BLaER1 (cell line): ENCODE measurements at regions not wholly inside any gene's neighbourhood (a gene's known extent, or its start where the extent isn't known, plus 50 kb on each side); places are given as distances from the start of the nearest gene placed in this dataset.

Source experiments
- H3K27ac ChIP-seq: shearing (Covaris generic); formaldehyde crosslinking; 2 replicates; pipeline ENCODE4 v1.8.1; 2022
- H3K27me3 ChIP-seq: shearing (Covaris generic); formaldehyde crosslinking; 2 replicates; pipeline ENCODE4 v1.8.1; 2022
- H3K36me3 ChIP-seq: shearing (Covaris generic); formaldehyde crosslinking; 2 replicates; pipeline ENCODE4 v1.8.1; 2022
- H3K4me1 ChIP-seq: shearing (Covaris generic); formaldehyde crosslinking; 2 replicates; pipeline ENCODE4 v1.8.1; 2022
- H3K4me2 ChIP-seq: shearing (Covaris generic); formaldehyde crosslinking; 2 replicates; pipeline ENCODE4 v1.8.1; 2022
- H3K4me3 ChIP-seq: shearing (Covaris generic); formaldehyde crosslinking; 2 replicates; pipeline ENCODE4 v1.8.1; 2022
- H3K9ac ChIP-seq: shearing (Covaris generic); formaldehyde crosslinking; 2 replicates; pipeline ENCODE4 v1.8.1; 2022
- H3K9me3 ChIP-seq: shearing (Covaris generic); formaldehyde crosslinking; 2 replicates; pipeline ENCODE4 v1.8.1; 2022
- H4K20me1 ChIP-seq: shearing (Covaris generic); formaldehyde crosslinking; 2 replicates; pipeline ENCODE4 v1.8.1; 2022
- Cebpa-rat ChIP-seq: shearing (Covaris generic); IDR thresholded peaks from 2 replicates; pipeline ENCODE4 v1.8.1; 2022

DNA sequence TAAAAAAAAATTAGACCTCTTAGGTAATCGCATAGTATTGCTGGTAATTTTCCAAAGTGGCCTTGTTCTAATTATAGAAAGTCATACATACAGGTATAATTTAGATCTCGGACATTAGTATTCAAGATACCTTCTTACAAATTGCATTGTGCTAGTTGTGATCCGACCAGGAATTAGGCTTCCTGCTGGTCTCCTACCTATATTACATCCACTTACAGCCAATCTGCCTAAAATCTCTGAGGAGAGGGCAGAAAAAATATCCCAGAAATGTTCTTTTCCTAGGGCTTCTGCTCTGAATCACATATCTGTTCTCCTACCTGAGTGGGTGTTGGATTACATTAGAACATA is 314.7 kb upstream of the GULP1 start:
- Histone ChIP-seq H3K36me3 (no peaks in the 10 kb centered on the region), H3K27me3 (no peaks in the 10 kb centered on the region), H3K4me2 (no peak overlapping the region), H3K9ac (no peak overlapping the region), H3K4me3 (no peak overlapping the region), H3K27ac (no peak overlapping the region), H4K20me1 (no peaks in the 10 kb centered on the region), H3K4me1 (peaks cover 12% of the 10 kb centered on the region), H3K9me3 (no peaks in the 10 kb centered on the region)
- TF ChIP-seq Cebpa-rat, result no peak

DNA sequence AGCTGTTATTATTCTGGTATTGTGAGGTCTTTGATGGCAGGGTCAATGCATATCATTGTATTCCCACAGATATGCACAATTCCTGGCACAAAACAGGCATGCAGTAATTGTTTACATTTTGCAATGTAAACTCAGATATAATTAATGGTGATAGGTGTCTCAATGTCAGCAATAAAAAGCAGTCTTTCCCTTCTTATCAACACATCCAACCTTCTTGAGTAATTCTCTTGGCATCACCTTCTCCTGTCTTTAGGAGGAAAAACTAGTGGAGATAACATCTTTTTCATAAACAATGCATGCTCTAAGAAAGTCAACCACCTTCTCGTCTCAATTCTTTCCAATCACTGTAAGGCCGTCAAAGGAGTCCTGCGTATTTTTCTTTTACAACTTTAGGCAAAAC is 313.3 kb upstream of the GULP1 start:
- Histone ChIP-seq H3K4me2 (no peak overlapping the region), H3K9ac (no peak overlapping the region), H3K4me3 (no peak overlapping the region), H3K9me3 (no peaks in the 10 kb centered on the region), H3K4me1 (peaks cover 23% of the 10 kb centered on the region), H3K36me3 (no peaks in the 10 kb centered on the region), H3K27ac (no peak overlapping the region), H4K20me1 (no peaks in the 10 kb centered on the region), H3K27me3 (no peaks in the 10 kb centered on the region)
- TF ChIP-seq Cebpa-rat, result no peak

DNA sequence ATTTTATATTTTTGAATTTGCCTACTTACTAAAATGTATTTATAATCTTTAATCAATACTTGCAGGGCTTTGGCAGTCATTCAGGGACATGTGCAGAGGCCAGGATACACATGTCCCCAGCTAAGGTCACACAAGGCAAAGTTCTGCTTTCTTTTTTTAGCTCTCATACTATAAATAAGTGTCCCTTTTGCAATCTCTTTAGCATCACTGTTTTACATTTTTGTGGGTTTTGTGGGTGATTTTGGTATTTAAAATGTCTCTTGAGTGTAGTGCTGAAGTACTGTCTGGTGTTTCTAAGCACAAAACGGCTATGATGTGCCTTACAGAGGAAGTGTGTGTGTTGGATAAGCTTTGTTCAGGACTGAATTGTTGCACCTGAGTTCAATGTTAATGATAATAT is 309.0 kb upstream of the GULP1 start:
- no peaks in the 10 kb centered on the region for H3K27me3 ChIP-seq
- H3K4me2 ChIP-seq, result peak overlapping the region; percentile 77
- peak; percentile 78; the same call in 1 of the 2 replicates for TF ChIP-seq Cebpa-rat
- peak overlapping the region; percentile 80 for H3K27ac ChIP-seq
- no peaks in the 10 kb centered on the region for H3K36me3 ChIP-seq
- H4K20me1 ChIP-seq, result no peaks in the 10 kb centered on the region
- no peaks in the 10 kb centered on the region for H3K9me3 ChIP-seq
- H3K9ac ChIP-seq, result no peak overlapping the region
- H3K4me3 ChIP-seq, result no peak overlapping the region
- peaks cover 64% of the 10 kb centered on the region for H3K4me1 ChIP-seq

DNA sequence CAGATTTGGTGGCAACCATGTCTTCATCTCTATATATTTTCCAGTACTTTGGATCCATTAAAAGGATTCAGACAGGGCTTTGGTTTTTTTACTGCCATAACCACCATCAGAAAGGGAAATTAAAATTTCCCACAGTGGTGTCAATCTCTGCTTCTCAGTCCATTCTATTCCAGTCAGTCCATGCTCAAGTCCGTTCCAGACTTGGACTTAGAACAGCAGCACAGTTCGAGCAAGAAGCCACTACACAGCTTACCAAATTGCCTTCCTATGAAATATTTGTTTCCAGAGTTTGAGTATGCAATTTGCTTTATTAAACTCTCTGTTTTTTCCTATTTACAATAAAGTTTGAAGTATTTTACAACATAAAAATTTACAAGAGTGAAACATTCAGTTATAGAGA is 306.5 kb upstream of the GULP1 start:
- Histone ChIP-seq H4K20me1 (no peaks in the 10 kb centered on the region), H3K4me2 (no peak overlapping the region), H3K9me3 (no peaks in the 10 kb centered on the region), H3K27ac (no peak overlapping the region), H3K27me3 (no peaks in the 10 kb centered on the region), H3K36me3 (no peaks in the 10 kb centered on the region), H3K4me1 (peaks cover 86% of the 10 kb centered on the region), H3K4me3 (no peak overlapping the region), H3K9ac (no peak overlapping the region)
- no peak for TF ChIP-seq Cebpa-rat

DNA sequence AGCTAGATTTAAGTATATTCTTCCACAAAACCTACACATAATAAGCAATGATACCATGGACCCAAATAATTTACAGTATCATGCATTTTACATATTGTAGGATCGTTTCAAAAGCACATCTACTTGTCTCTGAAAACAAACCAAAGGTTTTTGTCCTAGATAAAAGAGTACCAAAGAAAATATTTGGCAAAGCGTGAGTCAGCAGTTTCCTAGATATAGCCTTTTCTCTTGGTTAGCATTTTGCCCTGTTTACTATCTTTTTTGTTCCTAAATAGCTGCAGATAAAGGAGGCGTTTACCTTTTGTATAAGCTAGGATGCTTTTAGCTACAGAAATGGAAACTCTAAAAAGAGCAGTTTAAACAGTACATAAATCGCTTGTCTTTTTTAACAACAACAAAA is 305.8 kb upstream of the GULP1 start:
- Histone ChIP-seq H3K4me3 (no peak overlapping the region), H4K20me1 (no peaks in the 10 kb centered on the region), H3K27me3 (no peaks in the 10 kb centered on the region), H3K27ac (peak overlapping the region; percentile 25; the same call in 1 of the 2 replicates), H3K9me3 (no peaks in the 10 kb centered on the region), H3K9ac (no peak overlapping the region), H3K4me1 (peaks cover 92% of the 10 kb centered on the region), H3K36me3 (no peaks in the 10 kb centered on the region), H3K4me2 (peak overlapping the region; percentile 60)
- TF ChIP-seq Cebpa-rat, result no peak

DNA sequence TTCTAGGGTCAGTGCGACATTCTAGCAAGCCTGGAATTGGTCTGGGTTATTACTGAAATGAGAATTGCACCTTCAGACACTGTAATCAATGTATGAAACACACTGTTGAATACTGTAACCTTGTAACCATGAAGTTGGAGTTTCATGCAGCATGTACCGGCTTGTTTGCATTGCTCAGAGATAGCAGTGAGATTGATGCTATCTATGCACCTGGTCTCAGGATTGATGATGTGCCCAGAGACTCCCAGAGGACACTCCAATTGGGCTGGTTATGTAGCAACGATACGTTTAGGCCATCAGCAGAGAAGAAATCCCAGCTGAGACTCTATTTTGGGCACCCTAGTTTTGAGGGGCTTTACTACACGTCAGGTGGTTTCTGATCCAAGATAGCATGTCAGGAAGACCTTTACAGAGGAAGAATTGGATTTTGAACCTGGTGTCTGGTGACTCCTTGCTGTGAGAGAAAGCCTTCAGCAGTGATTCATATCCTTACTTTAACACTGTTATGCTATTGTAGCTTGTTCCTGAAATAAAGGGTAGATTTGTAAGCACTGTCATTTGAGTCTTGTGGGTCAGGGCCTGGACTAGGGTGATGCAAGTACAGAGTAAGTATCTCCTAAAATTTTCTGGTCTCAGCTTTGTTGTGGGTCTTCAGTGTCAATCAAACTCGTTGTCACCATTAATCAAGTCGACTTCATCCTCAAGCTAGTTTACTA is 305.1 kb upstream of the GULP1 start:
- no peaks in the 10 kb centered on the region for H3K9me3 ChIP-seq
- H3K27me3 ChIP-seq, result no peaks in the 10 kb centered on the region
- peak overlapping the region; percentile 60 for H3K4me2 ChIP-seq
- no peaks in the 10 kb centered on the region for H3K36me3 ChIP-seq
- peak overlapping the region; percentile 25 for H3K27ac ChIP-seq
- H3K4me1 ChIP-seq, result peaks cover 95% of the 10 kb centered on the region
- TF ChIP-seq Cebpa-rat, result no peak
- no peaks in the 10 kb centered on the region for H4K20me1 ChIP-seq
- H3K4me3 ChIP-seq, result no peak overlapping the region
- 0 out of 2 replicates have a peak overlapping the region, but pooled peaks have one; percentile 5 for H3K9ac ChIP-seq

DNA sequence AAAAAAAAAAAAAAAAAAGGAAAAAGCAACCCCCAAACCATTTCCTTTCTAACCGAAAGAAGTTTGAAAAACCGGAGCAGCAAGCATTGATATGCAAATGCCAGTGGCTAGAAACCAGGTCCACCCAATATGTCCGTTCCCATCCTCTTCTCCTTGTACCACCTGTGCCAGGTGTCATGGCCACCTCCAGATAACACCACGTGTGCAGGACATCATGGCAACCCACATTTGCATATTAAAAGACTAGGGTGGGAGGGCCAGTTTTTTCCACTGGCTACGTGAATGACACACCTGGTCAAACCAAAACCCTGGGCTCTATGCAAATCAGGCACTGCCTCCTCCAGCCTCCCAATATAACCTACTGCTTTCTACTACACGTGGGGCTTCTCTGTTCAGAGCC is 303.3 kb upstream of the GULP1 start:
- H3K27me3 ChIP-seq, result no peaks in the 10 kb centered on the region
- peak overlapping the region; percentile 76 for H3K4me2 ChIP-seq
- H3K4me3 ChIP-seq, result no peak overlapping the region
- TF ChIP-seq Cebpa-rat, result no peak
- peaks cover 90% of the 10 kb centered on the region for H3K4me1 ChIP-seq
- no peak overlapping the region for H3K9ac ChIP-seq
- H3K36me3 ChIP-seq, result no peaks in the 10 kb centered on the region
- H3K9me3 ChIP-seq, result no peaks in the 10 kb centered on the region
- H3K27ac ChIP-seq, result no peak overlapping the region
- no peaks in the 10 kb centered on the region for H4K20me1 ChIP-seq

DNA sequence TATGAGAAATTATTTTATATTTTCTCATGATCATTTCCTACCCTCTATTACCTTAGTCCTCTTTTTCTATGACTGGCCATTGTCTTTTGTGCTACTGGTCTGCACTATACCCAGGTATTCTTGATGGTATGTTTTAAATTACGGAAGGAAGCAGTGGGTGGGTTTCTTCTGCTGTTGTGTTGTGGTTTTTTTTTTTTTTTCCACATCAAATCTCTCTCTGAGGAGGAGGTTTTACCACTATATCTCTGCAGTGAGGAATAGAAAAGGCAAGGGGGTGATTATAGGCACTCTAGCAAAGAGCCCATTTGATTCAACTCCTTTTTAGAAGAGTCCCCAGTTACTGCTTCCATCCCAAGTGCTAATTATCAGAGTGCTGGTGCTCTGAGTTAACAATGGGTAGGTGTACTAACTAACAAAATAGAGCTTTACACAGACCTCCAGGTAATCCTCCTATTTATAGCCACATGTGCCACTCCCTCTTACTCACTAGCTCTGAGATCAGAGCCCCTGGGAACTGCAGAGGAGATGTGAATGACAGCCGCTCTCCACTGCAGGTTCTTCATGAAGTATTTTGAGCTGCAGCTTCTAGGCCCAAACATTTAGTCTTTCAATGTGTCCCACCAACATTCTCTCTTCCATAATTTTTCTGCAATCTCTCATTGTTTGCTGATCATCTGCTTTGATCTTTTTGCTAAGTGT is 301.6 kb upstream of the GULP1 start:
- no peak for TF ChIP-seq Cebpa-rat
- peak overlapping the region; percentile 77 for H3K4me2 ChIP-seq

DNA sequence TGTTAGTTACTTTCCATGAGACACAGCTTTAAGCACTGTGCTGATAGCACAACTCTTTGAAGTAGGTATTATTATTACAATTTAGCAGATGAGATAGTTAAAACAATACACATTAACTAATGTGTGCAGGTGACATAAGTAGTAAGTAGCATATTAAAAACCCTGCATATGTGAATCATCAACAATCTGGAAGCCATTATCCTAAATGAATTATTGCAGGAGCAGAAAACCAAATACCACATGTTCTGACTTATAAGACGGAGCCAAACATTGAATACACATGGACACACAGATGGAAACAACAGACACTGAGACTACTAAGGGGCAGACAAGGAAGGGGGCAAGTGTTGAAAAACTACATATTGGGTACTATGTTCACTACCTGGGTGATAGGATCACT is 300.3 kb upstream of the GULP1 start:
- no peak for TF ChIP-seq Cebpa-rat
- H3K4me3 ChIP-seq, result no peak overlapping the region
- peak overlapping the region; percentile 77; the same call in 1 of the 2 replicates for H3K4me2 ChIP-seq
- no peaks in the 10 kb centered on the region for H3K36me3 ChIP-seq
- no peaks in the 10 kb centered on the region for H4K20me1 ChIP-seq
- no peaks in the 10 kb centered on the region for H3K9me3 ChIP-seq
- no peak overlapping the region for H3K9ac ChIP-seq
- no peaks in the 10 kb centered on the region for H3K27me3 ChIP-seq
- peaks cover 75% of the 10 kb centered on the region for H3K4me1 ChIP-seq
- H3K27ac ChIP-seq, result no peak overlapping the region

More for the DNA sequence above, 301.6 kb upstream of the GULP1 start:
- Histone ChIP-seq H3K9ac (no peak overlapping the region), H3K27ac (peak overlapping the region; percentile 57), H3K36me3 (no peaks in the 10 kb centered on the region), H3K4me1 (peaks cover 86% of the 10 kb centered on the region), H3K4me3 (no peak overlapping the region), H3K9me3 (no peaks in the 10 kb centered on the region), H3K27me3 (no peaks in the 10 kb centered on the region), H4K20me1 (no peaks in the 10 kb centered on the region)
